Hepatocyte (in vitro differentiated cells): ENCODE measurements at regions not wholly inside any gene's neighbourhood (a gene's known extent, or its start where the extent isn't known, plus 50 kb on each side); places are given as distances from the start of the nearest gene placed in this dataset.

ENCODE experiments used
- EZH2 ChIP-seq: fragments of 200-600 bp; sonication (generic); IDR thresholded peaks from 2 replicates; pipeline ENCODE4 v1.6.1; 2016; ENCODE audit warnings: antibody characterized with exemption, mild to moderate bottlenecking, borderline replicate concordance
- TF ChIP-seq, protein P1 (sequence below): fragments of 200-600 bp; sonication (generic); IDR thresholded peaks from 2 replicates; pipeline ENCODE4 v1.5.1; 2016; ENCODE audit warnings: antibody characterized with exemption, mild to moderate bottlenecking; ENCODE audit not compliant: poor library complexity

DNA sequence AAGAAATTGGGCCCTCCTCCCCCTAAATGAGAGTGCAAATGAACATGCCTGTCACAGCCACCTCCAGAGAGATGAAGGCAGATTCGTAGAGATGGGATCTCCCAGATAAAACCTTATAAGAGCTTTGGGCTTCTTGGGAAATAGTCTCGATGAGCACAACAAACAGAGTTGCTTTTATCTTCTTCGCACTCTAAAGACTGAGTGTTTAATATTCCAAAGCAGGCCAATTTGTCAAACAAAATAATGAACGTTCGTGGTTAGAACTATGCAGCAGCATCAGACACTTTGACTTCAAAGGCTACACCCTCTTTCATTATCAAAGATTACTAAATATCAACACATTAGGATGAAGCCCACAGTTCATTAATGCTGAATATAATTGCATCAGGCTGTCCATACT, 256.2 kb downstream of the SKIDA1 start:
- no peak for TF ChIP-seq EZH2
- TF ChIP-seq, protein P1, sequence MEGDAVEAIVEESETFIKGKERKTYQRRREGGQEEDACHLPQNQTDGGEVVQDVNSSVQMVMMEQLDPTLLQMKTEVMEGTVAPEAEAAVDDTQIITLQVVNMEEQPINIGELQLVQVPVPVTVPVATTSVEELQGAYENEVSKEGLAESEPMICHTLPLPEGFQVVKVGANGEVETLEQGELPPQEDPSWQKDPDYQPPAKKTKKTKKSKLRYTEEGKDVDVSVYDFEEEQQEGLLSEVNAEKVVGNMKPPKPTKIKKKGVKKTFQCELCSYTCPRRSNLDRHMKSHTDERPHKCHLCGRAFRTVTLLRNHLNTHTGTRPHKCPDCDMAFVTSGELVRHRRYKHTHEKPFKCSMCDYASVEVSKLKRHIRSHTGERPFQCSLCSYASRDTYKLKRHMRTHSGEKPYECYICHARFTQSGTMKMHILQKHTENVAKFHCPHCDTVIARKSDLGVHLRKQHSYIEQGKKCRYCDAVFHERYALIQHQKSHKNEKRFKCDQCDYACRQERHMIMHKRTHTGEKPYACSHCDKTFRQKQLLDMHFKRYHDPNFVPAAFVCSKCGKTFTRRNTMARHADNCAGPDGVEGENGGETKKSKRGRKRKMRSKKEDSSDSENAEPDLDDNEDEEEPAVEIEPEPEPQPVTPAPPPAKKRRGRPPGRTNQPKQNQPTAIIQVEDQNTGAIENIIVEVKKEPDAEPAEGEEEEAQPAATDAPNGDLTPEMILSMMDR, result no peak
